ENCODE measurements at regions not wholly inside any gene's neighbourhood (a gene's known extent, or its start where the extent isn't known, plus 50 kb on each side); places are given as distances from the start of the nearest gene placed in this dataset.

GRCh38 chr3:22612927-22613326, 590.2 kb upstream of the UBE2E2 start:
- Histone ChIP-seq H3K9me1 (ENCODE audit: control insufficient read depth, insufficient read depth, low read length) (no peaks in the 10 kb centered on the region), H3K27ac (ENCODE audit: extremely low read depth, low read depth, low read length) (no peak overlapping the region), H2AFZ (ENCODE audit: low read depth, low read length) (no peak overlapping the region), H3K9ac (ENCODE audit: insufficient read depth in 1 of 2, low read depth in 2 of 2, low read length in 2 of 2) (no peak overlapping the region), H3K27me3 (ENCODE audit: control insufficient read depth in 2 of 2, insufficient read depth in 2 of 2, low read length in 2 of 2) (no peaks in the 10 kb centered on the region), H3K4me2 (ENCODE audit: insufficient read depth, low read length) (no peak overlapping the region), H3K9me3 (replicated peaks; ENCODE audit: control insufficient read depth, insufficient read depth, low read depth, low read length) (no peaks in the 10 kb centered on the region), H3K4me3 (no peak overlapping the region), H3K36me3 (ENCODE audit: control insufficient read depth, insufficient read depth, low read length) (no peaks in the 10 kb centered on the region), H3K4me1 (replicated peaks in 1 of 2; ENCODE audit: control insufficient read depth in 2 of 2, insufficient read depth in 2 of 2, low read length in 2 of 2) (no peaks in the 10 kb centered on the region), H4K20me1 (replicated peaks; ENCODE audit: control insufficient read depth, insufficient read depth, low read length) (no peaks in the 10 kb centered on the region), H3K79me2 (ENCODE audit: control insufficient read depth, insufficient read depth, low read length) (no peaks in the 10 kb centered on the region)
- intact Hi-C loops (cut with micrococcal nuclease), result no loop called here
- WGBS (ENCODE audit: insufficient coverage, low coverage, missing lambda C conversion rate), result 0% methylated on average over 4 of the region's 4 CpGs
- DNase-seq (ENCODE audit: extremely low read depth in 1 of 4, low spot score in 3 of 4) (no peak), FAIRE-seq (no peak), ATAC-seq (no peak)
- POLR2A ChIA-PET, result no interaction called here
- TF ChIP-seq ZNF184 (CRISPR knock-in tag; IDR thresholded peaks at IDR 0.05) (no peak), TAF15 (IDR thresholded peaks at IDR 0.05; ENCODE audit: low read depth, low read length) (no peak), GMEB1 (CRISPR knock-in tag; IDR thresholded peaks at IDR 0.05) (no peak), FUS (optimal IDR thresholded peaks at IDR 0.05; ENCODE audit: low read depth, low read length) (no peak), ZNF140 (CRISPR knock-in tag; IDR thresholded peaks at IDR 0.05) (no peak), ZNF785 (CRISPR knock-in tag; IDR thresholded peaks at IDR 0.05) (no peak), ZNF232 (CRISPR knock-in tag; IDR thresholded peaks at IDR 0.05) (no peak), MAFF (IDR thresholded peaks at IDR 0.05; ENCODE audit: low read length) (no peak), GTF2E2 (tag; IDR thresholded peaks at IDR 0.05) (no peak), ZEB2 (IDR thresholded peaks at IDR 0.05) (no peak), NELFE (IDR thresholded peaks at IDR 0.05; ENCODE audit: insufficient read depth, insufficient read length) (no peak), NCOR1 (IDR thresholded peaks at IDR 0.05) (no peak), STAT5A (IDR thresholded peaks at IDR 0.05; ENCODE audit: borderline replicate concordance, low read length) (no peak), MYC (IDR thresholded peaks at IDR 0.05; ENCODE audit: low read depth, low read length) (no peak), MYC (CRISPR knock-in tag; IDR thresholded peaks at IDR 0.05; ENCODE audit: borderline replicate concordance, low read depth) (no peak), BHLHE40 (IDR thresholded peaks at IDR 0.05; ENCODE audit: low read length) (no peak), HDAC6 (IDR thresholded peaks at IDR 0.05; ENCODE audit: low read depth, low read length) (no peak)
- CTCF ChIA-PET (ENCODE audit: low intra/inter-chr PET ratio), result no interaction called here
- no TSS peak for BruUV-seq (replicated peaks)
- in situ Hi-C loops (cut with MboI), result no loop called here
